Muscle of leg (tissue), 3 donors: ENCODE measurements at regions not wholly inside any gene's neighbourhood (a gene's known extent, or its start where the extent isn't known, plus 50 kb on each side); places are given as distances from the start of the nearest gene placed in this dataset.

ENCODE experiments used
- DNase-seq: peaks from one replicate; pipeline ENCODE4 v3.0.0; 2013
- H3K27ac ChIP-seq: one replicate; pipeline ENCODE4 v1.5.1; 2013; ENCODE audit warnings: mild to moderate bottlenecking, low read length, control low read depth
- H3K27me3 ChIP-seq: one replicate; pipeline ENCODE4 v1.6.1; 2013; ENCODE audit warnings: low read length; ENCODE audit not compliant: control insufficient read depth, insufficient read depth
- H3K36me3 ChIP-seq: one replicate; pipeline ENCODE4 v1.6.1; 2013; ENCODE audit warnings: low read length; ENCODE audit not compliant: control insufficient read depth, insufficient read depth
- H3K4me1 ChIP-seq: one replicate; pipeline ENCODE4 v1.6.1; 2013; ENCODE audit warnings: low read length; ENCODE audit not compliant: control insufficient read depth, insufficient read depth
- H3K4me3 ChIP-seq: one replicate; pipeline ENCODE4 v1.5.1; 2013; ENCODE audit warnings: low read length, control low read depth
- H3K9me3 ChIP-seq: replicated peaks from 2 replicates; pipeline ENCODE4 v1.6.1; 2013; ENCODE audit warnings: low read depth, low read length; ENCODE audit not compliant: control insufficient read depth
- WGBS: methylation state at CpG from one replicate; pipeline ENCODE4 v1.1.5; 2013; ENCODE audit warnings: missing lambda C conversion rate; ENCODE audit not compliant: insufficient coverage; 5-methylcytosine and 5-hydroxymethylcytosine counted together

DNA sequence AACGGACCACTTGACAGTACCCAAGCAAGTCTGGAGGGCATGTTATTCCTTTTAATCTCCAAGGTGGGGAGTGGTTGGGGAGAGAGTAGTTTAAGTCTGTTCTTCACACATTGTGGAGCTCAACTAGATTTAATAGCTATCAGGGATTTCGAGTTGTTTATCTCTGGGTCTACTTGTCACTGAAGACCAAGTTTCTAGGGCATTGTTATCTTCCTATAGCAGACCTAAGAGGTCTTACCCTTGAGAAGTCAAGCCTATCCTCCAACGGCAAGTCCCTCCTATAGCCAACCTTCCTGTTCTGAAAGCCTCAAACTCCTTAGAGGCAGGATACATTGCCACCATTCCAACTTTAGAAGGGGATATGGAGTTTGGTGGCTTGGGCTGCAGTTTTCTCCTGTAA is 164.5 kb upstream of the MOCS1 start:
- H3K9me3 ChIP-seq, result no peaks in the 10 kb centered on the region
- 88% methylated on average over 1 of the region's 3 CpGs for WGBS

DNA sequence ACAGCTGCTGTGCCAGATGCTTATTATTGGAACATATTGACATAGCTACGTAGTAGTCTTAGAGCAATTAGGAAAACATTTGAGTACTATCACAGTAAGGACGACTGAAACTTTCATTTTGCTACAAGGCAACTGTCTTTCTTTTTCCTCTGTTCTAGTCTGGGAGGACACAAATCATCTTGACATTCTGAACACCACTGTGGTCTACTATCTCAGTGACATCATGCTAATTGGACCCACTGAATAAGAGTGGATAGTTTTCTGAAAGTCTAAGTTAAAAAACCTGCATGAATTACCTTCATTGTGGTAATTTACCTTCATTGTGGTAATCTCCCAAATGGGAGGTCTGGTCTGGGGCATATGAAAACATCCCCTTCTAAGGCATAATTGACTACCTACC is 163.3 kb upstream of the MOCS1 start:
- 58% methylated on average over 2 of the region's 2 CpGs for WGBS
- Histone ChIP-seq H3K27ac (no peak overlapping the region), H3K4me1 (no peaks in the 10 kb centered on the region), H3K9me3 (no peaks in the 10 kb centered on the region), H3K4me3 (no peak overlapping the region), H3K36me3 (no peaks in the 10 kb centered on the region), H3K27me3 (no peaks in the 10 kb centered on the region)
- no peak for DNase-seq

More for the DNA sequence above, 164.5 kb upstream of the MOCS1 start:
- H3K4me1 ChIP-seq, result no peaks in the 10 kb centered on the region
- no peaks in the 10 kb centered on the region for H3K36me3 ChIP-seq
- H3K27me3 ChIP-seq, result no peaks in the 10 kb centered on the region
- DNase-seq, result no peak
- H3K27ac ChIP-seq, result no peak overlapping the region
- H3K4me3 ChIP-seq, result no peak overlapping the region

DNA sequence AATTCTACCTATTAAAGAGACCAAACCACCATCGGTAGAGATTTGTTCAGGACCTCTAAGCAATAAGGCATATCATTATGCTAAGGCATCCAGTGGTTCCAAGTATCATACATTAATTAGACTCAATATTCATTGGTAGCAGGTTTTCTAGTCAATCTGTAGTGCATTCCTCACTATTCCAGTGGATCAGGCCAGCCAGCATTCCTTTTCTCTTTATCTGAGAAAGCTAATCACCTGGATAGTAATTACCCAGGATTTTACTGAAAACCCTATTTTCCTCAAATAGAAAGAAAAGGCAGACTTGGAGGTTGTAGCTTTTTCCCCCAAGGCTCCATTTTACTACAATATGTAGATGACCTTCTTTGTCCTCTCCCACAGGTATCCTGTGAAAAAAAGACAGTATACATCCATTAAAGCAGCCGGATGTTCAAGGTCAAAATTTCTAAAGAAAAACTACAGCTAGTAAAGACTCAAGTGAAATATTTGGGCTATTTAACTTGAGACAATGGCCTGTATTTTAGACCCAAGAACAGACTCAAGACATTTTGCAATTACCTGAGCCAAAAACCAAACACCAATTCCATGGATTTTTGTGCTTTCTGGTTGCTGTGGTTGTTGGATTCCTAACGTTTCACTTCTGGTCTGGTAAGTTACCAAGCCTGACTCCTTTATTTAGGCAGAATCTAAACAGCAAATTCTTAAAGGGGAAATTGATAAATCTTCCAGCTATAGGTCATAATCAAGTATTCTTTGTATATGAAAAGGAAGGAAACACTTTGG is 149.1 kb upstream of the MOCS1 start:
- WGBS, result no CpG with 5 or more reads among the region's 3 CpGs
- Histone ChIP-seq H3K4me1 (no peaks in the 10 kb centered on the region), H3K9me3 (no peaks in the 10 kb centered on the region), H3K27me3 (peaks cover 5% of the 10 kb centered on the region), H3K4me3 (no peak overlapping the region), H3K36me3 (no peaks in the 10 kb centered on the region), H3K27ac (no peak overlapping the region)
- DNase-seq, result no peak

DNA sequence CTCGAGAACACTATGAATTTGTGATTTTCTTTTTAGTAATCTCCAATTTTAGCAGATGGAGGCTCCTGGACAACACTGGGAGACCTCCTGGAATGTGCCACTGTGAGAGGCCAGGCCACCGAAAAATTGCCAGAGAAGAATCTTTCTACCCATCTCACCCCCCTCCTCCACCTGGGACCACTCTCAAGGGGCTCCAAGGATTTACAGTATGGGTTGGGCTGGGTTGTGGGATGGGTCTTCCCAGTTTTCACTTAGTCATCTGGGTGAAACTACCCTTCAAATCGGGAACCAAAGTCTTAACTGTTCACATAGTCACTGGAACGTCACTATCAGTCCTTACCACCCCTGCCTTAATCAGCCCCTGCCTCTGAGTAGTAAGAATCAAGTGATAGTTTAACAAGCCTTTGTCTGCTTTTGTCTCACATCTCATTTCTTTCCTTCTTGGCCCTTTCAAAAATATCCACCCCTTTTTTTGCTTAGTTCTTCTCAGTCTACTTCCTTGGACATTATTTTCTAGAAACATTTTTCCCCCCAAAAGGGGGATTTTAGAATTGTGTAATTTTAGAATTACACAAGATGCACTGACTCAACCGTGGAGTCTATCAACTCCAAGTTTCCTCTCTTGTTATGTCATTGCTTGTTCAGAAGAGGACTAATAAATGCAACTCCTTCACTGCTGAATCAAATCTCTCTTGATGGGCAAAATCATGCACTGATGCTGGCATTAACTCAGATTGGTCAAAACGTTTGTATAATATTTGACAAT is 148.2 kb upstream of the MOCS1 start:
- no CpG with 5 or more reads among the region's 6 CpGs for WGBS
- H3K4me3 ChIP-seq, result no peak overlapping the region
- H3K4me1 ChIP-seq, result no peaks in the 10 kb centered on the region
- no peak for DNase-seq
- H3K9me3 ChIP-seq, result no peaks in the 10 kb centered on the region
- no peak overlapping the region for H3K27ac ChIP-seq
- H3K27me3 ChIP-seq, result peaks cover 5% of the 10 kb centered on the region
- no peaks in the 10 kb centered on the region for H3K36me3 ChIP-seq

DNA sequence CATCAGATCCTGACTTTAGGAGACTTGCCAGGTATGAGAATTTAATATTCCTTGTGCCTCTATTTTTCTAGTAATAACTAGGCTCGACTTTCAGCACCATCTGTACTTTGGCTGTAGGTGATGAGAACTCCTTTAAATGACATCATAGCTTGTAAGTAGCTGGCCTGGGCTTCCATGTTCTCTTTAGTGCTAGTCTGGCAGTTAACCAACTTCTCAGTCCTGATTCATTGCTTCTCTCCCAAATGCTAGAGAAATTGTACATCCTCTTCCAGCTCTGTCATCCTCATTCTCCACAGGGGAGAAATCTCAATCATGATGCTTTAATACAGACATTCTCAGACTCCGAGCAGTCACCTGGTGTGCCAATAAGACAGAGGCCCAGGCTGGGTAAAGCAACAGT is 143.5 kb upstream of the MOCS1 start:
- Histone ChIP-seq H3K27me3 (peaks cover 3% of the 10 kb centered on the region), H3K4me1 (no peaks in the 10 kb centered on the region), H3K4me3 (no peak overlapping the region), H3K9me3 (no peaks in the 10 kb centered on the region), H3K27ac (no peak overlapping the region), H3K36me3 (no peaks in the 10 kb centered on the region)
- DNase-seq, result no peak
- WGBS, result 40% methylated on average over 1 of the region's 2 CpGs

DNA sequence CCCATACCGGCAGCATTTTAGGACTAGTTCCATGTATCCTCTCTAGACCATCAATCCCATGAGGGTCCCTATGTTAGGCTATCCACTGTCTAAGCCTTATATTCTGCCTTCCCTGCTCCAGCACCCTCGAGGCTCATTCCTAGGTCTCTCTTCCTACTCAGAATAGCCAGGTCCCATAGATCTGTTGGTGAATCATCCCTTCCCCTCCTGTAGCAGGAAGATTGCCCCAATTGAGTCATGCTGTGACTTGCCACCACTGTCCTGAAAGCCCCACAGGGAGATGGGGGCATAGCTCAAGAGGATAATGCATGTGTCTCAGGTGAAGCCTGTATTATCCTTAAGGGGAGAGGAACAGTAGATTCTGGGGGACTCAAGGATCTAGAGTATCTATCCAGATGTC is 143.1 kb upstream of the MOCS1 start:
- Histone ChIP-seq H3K36me3 (no peaks in the 10 kb centered on the region), H3K27ac (no peak overlapping the region), H3K27me3 (peaks cover 3% of the 10 kb centered on the region), H3K4me1 (no peaks in the 10 kb centered on the region), H3K4me3 (no peak overlapping the region), H3K9me3 (no peaks in the 10 kb centered on the region)
- 83% methylated on average over 1 of the region's 2 CpGs for WGBS
- no peak for DNase-seq

DNA sequence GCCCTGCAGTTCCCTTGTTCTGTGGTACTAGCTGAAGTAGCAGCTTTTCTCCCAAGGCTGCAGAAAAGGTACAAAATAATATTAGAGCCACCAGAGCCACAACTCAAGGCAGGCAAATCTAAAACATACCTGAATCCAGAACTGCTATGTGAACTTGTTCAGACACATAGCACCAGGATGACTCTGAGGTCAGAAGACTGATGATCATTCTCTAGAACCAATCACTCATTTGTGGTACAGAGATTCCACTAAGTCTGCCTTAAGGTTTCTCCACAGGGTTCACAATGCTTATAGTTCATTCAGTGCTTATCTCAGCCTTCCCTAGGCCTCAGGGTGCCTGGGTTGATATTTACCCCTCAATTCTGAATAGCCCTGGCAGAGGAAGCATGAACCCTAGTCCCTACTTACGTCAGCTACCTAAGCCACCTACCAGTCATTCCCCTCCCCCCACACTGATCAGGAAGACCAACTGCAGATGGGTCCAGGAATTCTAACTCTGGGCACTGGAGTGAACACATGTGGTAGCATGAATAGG is 140.9 kb upstream of the MOCS1 start:
- Histone ChIP-seq H3K9me3 (no peaks in the 10 kb centered on the region), H3K27ac (no peak overlapping the region), H3K4me1 (no peaks in the 10 kb centered on the region), H3K27me3 (peaks cover 3% of the 10 kb centered on the region), H3K4me3 (no peak overlapping the region), H3K36me3 (no peaks in the 10 kb centered on the region)
- no peak for DNase-seq
- 40% methylated on average over 1 of the region's 1 CpG for WGBS

DNA sequence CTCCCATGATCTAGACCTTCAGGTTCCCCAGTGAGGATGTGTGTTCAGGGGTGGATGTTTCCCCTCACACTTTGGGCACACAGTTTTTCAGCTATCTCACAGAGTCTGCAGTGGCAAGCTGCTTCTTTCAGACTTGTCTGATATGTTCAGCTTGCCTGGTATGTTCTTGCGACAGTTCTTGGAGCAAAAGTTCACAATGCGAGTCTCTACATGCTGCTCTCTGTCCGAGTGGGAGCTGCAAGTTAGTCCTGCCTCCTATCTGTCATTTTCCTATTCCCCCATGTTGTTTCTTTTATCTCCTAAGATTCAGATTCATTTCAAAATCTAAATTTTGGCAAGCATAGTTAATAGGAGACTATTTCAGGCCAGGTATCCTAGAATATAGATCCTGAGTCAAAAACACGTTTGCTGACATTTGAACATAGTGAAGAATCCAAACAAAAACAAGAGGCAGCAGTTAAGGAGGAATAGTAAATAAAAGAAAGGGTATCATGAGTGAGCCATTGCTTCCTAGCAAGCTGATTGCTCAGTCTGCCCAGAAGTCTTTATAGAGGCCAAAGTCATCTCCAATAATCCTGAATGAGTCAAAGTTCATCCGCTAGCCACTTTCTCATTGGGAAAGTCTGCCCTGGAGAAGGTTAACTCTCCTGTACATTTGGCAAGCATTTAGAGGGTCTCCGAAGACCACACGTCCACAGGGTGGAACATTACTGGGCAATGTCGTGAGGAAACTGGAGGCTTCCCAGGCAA is 140.2 kb upstream of the MOCS1 start:
- H3K4me1 ChIP-seq, result no peaks in the 10 kb centered on the region
- H3K9me3 ChIP-seq, result no peaks in the 10 kb centered on the region
- no peak overlapping the region for H3K27ac ChIP-seq
- H3K27me3 ChIP-seq, result no peaks in the 10 kb centered on the region
- no peaks in the 10 kb centered on the region for H3K36me3 ChIP-seq
- no peak for DNase-seq
- no peak overlapping the region for H3K4me3 ChIP-seq
- 83% methylated on average over 5 of the region's 8 CpGs for WGBS

DNA sequence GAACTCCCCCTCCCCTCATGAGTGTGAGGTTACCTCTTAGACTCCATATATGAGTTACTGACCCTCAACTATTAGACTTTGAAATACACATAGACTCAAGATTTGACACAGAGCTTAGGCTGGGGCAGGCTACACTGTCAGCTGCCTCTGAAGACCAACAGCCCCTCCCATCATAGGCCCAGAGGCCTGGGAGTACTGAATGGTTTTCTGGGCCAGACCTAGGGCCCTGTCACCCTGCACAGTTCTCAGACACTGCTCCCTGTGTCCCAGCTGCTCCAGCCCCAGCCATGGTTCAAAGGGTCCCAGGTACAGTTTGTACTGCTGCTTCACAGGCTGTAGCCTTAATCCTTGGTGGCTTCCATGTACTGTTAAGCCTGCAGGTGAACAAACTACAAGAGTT is 132.1 kb upstream of the MOCS1 start:
- DNase-seq, result no peak
- Histone ChIP-seq H3K9me3 (peaks cover 3% of the 10 kb centered on the region), H3K4me1 (no peaks in the 10 kb centered on the region), H3K36me3 (no peaks in the 10 kb centered on the region), H3K27me3 (no peaks in the 10 kb centered on the region), H3K27ac (no peak overlapping the region), H3K4me3 (no peak overlapping the region)

DNA sequence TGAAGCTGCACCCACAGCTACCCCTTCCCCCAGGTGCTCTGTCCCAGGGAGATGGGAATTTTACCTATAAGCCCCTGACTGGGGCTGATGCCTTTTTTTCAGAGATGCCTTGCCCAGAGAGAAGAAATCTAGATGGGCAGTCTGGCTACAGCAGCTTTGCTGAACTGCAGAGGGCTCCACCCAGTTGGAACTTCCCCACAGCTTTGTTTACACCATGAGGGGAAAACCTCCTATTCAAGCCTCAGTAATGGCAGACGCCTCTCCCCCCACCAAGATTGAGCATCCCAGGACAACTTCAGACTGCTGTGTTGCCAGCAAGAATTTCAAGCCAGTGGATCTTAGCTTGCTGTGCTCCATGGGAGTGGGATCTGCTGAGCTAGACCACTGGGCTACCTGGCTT is 122.6 kb upstream of the MOCS1 start:
- H3K36me3 ChIP-seq, result no peaks in the 10 kb centered on the region
- H3K4me3 ChIP-seq, result no peak overlapping the region
- WGBS, result 83% methylated on average over 1 of the region's 1 CpG
- H3K4me1 ChIP-seq, result no peaks in the 10 kb centered on the region
- no peaks in the 10 kb centered on the region for H3K9me3 ChIP-seq
- no peak for DNase-seq
- no peaks in the 10 kb centered on the region for H3K27me3 ChIP-seq
- no peak overlapping the region for H3K27ac ChIP-seq
